GM21786 (cell line): ENCODE measurements at regions not wholly inside any gene's neighbourhood (a gene's known extent, or its start where the extent isn't known, plus 50 kb on each side); places are given as distances from the start of the nearest gene placed in this dataset.

Experiments
- ATAC-seq: cut with Tn5 transposase; IDR thresholded peaks from one replicate; pipeline ENCODE4 v1.9.1; 2021; ENCODE audit not compliant: unreplicated experiment

DNA sequence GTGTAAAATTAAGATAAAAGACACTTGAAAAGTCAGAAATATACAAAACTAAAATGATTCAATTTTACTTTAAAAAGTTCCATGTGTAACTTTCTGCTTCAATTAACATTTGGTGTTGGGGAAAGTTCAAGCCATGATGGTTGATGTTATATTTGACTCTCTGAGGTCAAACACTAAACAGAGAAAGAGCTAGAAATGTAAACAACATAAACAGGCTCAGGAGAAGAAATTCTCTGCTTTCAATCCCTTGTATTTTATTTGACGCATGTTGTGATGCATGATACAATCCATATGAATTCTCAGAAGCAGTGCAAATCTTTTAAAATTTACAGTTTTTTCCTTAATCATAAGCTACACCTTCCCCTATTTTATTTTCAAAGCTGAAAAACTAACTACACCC lies 822.4 kb downstream of the PCDH18 start:
- no peak for ATAC-seq

DNA sequence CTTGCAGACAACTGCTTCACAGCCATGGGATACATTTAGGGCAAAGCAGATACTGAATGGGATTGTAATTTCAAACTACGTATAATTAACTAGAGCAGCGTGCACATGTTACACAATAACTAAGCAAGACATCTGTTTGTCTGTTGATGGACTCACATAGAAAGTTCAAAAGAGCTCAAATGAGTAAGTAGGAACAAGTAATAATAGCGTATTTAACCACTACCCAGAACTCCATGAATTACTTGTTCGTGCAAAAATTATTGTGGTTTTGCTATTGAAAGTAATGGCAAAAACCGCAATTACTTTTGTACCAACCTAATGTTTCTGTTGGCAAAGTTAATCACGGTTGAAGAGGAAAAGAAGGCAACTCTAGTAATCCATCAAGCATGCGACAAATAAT lies 825.4 kb downstream of the PCDH18 start:
- no peak for ATAC-seq

DNA sequence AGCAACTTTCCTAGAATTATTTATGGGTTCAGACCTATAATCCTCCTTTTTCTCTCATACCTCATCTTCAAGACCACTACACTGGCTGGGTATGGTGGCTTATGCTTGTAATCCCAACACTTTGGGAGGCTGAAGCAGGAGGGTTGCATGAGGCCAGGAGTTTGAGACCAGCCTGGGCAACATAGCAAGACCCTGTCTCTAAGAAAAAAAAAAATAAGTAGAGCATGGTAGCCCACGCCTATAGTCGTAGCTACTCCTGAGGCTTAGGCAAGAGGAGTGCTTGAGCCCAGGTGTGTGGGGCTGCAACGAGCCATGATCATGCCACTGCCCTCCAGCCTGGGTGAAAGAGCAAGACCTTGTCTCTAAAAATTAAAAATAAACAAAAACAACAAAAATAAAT lies 832.4 kb downstream of the PCDH18 start:
- no peak for ATAC-seq

DNA sequence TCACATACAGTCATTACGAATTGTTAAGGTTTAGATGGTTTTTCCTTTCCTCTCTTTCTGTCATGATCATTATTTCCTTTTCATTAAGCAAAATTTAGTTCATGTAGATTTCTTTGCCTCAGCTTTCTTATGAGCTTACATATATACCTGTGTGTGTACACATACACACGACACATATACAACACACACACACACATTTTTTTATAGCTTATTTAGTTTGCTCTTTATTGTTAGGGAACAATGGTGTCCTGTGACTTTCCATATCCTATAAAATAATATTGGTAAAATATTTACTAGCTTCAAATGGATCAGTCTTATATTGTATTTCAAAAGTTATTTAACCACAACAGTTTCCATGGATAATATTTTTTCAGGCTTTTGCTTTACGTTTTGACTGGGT lies 840.7 kb downstream of the PCDH18 start:
- no peak for ATAC-seq

DNA sequence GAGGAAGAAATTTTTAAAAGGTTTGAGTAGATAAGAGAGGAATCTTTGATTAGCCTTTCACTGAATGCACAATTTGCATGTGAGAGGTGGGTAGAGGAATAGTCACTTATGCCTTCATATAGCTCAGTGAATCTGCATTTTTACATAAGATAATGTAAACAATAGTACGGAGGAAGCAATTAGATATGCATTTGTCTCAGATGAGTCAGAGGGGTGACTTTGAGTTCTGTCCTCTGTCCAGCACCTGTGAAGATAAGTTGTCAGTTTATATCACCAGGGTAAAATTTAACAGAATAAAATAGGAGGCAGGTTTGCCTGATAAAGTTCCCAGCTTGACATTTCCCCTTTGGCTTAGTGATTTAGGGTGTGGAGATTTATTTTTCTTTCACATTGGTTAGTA lies 841.9 kb downstream of the PCDH18 start:
- ATAC-seq: no peak

DNA sequence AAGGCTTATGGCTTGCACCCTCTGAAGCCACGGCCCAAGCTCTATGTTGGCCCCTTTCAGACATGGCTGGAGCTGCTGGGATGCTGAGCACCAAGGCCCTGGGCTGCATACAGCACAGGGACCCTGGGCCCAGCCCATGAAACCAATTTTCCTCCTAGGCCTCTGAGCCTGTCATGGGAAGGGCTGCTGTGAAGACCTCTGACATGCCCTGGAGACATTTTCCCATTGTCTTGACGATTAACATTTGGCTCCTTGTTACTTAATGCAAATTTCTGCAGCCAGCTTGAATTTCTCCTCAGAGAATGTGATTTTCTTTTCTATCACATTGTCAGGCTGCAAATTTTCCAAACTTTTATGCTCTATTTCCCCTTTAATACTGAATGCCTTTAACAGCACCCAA lies 844.7 kb downstream of the PCDH18 start:
- ATAC-seq: no peak

DNA sequence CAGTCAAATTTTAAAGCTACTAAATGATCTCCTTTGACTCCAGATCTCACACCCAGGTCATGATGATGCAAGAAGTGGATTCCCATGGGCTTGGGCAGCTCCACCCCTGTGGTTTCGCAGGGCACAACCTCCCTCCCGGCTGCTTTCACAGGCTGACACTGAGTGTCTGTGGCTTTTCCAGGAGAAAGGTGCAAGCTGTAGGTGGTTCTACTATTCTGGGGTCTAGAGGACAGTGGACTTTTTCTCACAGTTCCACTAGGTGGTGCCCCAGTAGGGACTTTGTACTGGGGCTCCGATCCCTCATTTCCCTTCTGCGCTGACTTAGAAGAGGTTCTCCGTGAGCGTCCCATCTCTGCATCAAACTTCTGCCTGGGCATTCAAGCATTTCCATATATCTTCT lies 845.2 kb downstream of the PCDH18 start:
- ATAC-seq: no peak

DNA sequence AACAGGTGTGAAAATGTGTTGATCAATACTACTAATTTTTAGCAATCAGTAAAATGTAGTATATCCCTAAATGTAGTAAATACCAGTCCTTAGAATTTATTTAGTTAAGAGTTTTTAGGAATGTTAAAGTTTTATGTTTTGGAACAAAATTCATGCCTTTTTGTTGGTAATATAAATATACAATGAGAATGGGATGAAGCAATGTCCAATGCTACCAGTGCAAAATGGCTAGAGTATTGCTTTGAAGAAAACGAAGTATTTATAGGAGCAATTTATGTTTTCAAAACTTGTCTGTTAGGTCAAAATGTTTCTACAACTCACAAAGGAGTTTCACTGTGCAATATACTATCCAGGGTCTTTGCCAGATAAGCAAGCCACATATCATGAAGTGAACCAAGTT lies 851.5 kb downstream of the PCDH18 start:
- no peak for ATAC-seq

DNA sequence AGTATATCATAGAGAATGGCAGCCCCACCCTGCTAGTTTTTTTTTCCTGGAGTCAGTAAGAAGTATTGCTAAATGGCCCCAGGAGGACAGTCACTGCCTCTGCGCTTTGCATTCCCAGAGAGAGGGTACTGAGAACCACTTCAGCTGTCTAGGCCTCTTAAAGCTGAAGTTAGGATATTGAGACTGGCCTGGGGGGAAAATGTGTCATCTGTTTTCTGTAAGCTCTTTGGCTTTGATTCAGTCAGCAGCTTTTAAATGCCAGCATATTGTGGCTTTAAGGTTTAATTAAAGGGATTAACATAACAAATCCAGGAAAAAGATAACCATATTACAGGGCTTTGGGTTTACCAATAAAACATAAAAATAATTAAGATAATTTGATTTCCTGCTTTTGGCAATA lies 852.0 kb downstream of the PCDH18 start:
- no peak for ATAC-seq

DNA sequence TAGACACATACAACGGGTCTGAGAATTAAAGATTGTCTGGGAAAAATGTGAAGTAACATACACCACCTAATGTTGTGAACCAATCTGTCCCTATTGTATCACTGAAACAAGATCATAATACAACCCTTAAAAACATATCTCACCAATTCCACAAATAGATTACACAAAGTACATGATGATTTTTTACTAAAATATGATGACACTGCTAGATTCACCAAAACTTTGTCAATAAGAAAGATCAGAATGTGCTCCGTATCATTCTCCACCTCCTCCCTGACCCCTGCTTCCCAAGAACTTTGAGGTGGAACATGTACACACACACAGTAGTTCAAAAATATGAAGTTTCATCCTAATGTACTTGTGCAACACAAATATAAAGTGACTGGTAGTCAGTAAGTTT lies 862.0 kb downstream of the PCDH18 start:
- ATAC-seq: no peak

DNA sequence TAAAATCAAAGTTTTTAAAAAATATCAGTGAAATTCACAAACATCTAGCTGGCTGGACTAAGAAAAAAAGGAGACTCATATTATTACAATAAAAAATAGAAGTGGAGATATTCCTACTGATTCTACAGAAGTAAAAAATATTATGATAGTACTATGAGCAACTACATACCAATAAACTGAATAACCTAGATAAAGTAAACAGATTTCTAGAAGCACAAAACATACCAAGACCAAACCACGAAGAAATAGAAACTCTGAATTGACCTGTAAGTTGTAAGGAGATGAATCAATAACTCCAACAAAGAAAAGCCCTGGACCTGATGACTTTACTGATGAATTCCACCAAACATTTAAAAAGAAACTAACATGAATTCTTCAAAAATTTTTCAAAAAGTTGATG lies 867.3 kb downstream of the PCDH18 start:
- no peak for ATAC-seq

DNA sequence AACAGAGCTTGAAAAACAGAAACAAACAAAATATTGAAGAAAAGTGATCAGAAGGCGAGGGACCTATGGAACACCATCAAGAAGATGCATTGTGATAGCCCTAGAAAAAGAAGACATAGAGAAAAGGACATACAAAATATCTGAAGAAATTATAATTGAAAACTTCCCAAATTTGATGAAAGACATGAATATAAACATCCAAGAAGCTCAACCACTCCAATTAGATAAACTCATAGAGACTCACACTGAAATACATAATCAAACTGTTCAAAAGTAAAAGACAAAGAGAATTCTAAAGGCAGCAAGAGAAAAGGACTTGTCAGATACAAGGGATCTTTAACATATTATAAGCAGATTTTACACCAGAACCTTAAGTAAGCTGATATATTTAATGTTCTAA lies 869.8 kb downstream of the PCDH18 start:
- no peak for ATAC-seq

DNA sequence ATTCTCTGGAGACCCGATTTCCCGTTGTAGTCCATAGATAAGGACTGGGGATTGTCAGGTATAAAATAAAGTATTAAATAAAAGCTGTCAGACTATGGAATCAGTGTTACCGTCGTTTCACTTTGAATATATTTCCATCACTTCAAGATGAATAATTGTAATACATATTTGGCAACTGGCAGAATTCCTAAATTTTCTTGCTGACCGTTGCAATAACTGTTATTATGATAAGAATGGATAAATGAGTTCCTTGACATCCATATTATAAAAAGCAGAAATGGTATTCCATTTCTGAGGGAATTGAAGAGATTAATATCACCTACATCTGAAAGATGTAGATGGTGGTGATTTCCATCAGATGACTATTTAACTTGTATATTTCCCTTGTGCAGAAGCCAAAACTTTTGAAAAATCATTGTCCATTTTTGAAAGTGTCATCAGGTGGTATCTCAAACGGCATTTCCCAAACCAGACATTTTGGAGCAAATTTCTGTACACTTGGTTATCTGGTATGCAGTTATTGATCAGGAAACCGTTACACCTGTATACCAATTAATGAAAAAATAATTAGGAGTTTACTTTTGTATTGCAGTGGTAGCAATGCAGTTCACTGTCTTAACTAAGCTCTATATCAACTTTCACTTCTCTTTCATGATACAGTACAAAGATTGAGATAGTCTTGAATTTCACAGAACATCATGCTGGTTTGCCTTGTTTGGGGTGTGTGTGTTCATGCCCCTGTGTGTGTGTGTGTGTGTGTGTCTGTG lies 878.5 kb downstream of the PCDH18 start:
- no peak for ATAC-seq

DNA sequence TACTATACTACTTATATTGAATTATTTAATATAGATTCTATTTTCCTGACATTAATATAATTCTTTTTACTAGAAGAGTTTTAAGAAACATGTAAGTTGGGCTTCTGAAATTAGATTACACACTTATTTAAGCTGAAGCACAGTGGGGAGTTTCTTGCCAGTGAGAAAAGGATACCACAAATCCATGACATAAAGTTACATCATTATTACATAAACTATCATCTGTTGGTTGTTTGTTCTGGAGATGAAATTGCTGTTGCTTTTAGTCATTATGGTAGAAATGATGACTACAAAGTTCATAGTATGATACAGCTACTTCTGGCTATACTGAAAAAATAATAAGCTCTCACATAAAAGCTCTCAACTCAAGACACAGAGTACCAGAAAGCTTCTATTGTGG lies 880.4 kb downstream of the PCDH18 start:
- no peak for ATAC-seq

DNA sequence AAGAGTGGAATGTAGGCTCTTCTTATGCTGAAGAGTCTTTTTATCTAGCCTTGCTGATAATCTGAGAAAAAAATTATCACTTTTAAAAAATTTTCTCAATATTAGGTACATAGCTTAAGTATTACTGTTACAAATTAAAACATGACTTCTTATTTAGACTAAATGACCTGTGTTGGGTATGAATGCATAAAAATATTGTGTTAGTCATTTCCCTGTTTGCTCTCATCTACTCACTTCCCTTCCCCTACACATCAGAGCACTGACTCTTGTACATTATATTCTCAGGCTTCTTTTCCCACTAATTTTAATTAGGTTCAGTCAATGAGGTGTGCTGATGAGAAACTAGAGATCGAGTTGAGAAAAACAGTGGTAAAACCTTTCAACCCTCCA lies 881.0 kb downstream of the PCDH18 start:
- peak; percentile 38 for ATAC-seq

DNA sequence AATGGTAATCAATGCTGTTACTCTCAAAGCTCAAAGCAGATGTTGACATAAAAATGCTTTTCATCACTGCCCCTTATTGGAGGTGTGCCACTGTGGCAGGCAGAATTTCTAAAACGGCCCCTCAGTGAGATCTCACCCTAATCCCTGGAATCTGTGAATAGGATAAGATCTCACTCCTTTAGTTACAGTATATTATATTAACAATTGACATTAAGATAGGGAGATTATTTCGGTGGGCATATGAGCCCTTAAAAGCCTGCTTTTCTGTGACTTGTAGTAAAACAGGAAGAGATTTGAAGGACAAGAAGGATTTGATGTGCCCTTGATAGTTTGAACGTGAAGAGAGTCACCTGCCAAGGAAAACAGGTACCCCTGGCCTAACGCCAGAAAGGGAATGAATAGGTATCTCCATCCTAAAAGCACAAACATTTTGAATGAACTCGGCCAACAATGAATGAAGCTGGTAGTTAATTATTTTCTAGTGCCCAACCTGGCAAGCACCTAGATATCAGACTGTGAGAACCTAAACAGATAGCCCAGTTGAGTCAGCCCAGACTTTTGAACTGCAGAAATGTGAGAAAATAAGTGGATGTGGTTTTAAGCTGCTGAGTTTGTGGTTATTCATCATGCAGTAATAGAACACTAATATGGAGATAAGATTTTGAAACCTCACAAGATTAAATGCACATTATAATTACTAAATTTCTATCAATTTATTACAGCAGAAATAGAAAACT lies 881.6 kb downstream of the PCDH18 start:
- ATAC-seq: peak; percentile 89

DNA sequence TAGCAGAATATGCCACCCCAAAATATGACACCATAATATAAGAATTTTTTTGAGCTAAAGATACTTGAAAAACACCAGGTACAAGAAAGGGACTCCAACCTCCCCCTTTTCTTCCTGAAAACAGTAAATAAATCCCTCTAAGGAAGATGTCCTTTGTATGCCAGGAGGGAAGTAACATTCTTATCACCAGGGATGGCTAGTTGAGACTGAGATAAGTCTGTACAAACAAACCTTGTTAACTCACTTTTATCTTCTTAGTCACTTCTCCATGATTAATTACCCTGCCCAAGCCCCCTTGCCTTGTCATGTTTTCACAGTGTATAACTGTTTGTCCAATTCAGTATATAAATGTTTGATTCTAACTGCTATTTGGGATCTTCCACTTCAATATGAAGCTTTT lies 888.0 kb downstream of the PCDH18 start:
- ATAC-seq: no peak

DNA sequence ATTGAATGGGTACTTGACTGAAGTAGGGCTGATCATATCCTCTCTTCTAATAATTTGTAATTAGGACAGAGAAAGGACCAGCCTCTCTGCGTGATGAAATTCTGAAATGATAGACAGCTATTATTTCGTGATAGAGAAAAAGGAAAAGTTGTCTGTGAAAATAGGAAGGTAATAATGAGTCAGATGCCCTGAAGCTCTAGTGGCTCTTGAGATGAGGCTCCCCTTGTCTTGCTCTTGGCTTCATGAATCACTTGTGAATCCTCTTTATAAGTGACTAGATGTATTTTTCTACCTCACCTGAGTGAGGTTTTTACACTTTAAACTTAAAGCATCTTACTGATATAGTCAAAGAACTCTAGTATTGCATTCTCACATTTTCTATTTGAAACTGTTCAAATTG lies 888.9 kb downstream of the PCDH18 start:
- ATAC-seq: no peak

DNA sequence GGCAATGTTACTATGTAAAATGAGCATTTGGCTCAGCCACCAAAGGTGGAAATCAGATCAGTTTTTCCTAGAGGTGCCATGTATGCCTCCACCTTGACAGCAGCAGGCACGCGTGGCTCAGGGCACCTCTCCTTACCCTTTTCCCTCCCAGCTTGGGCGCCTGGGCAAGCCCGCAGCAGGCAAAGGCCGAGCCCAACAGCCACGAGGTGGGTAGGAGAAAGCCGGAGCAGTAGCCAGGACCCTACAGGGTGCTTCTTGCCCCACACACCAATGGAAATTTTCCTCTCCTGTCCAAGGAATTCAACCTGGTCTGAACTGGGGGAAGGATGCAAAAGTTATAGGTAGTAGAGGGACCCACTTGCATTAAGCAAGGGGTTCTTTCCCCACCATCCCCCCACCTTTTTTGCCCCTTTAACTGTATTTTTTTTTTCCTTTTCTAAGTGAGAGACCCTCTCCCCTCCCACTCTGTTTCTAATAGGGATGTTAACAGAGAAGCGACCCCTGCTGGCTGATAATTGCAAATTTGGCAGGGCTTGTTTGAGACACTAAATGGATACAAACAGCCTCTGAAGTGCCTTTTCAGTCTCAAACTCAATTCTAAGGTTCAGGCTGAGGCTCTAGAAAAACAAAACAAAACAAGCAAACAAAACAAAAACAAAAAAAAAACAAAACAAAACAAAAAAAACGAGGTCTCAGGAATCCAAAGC lies 895.1 kb downstream of the PCDH18 start:
- ATAC-seq: peak; percentile 44

DNA sequence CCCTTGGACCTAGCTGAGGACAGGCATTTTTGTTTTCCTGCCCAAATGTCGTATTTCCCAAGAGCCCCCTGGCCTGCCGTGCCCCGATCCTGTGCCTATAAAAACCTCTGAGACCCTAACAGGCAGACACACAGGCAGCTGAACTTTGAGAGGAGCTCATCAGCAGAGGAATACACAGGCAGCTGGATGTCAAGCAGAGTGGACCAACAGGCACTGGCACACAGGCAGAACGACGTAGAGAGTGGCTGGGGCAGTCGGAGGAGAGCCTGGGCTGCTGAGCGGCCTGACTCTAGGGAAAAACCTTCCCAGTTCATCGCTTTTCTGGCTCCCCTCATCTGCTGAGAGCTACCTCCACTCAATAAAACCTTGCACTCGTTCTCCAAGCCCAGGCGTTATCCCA lies 896.1 kb downstream of the PCDH18 start:
- no peak for ATAC-seq

DNA sequence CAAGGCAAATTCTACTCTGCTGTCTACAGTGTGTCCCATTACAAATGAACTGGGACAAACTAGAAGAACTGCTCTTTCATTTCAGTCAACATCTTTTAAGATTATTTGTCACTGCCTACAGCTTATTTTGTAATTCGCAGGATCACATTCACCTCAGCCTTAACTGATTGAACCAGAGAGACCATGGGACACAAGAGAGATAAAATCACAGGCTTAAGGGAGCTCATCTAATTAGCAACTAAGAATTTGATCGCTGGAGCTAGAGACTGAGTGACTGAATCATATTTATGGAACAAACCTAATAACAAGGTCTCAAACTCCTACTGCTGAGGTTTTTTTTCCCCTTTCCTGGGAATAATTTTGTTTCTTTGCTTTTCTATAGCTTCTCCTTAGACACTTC lies 898.2 kb downstream of the PCDH18 start:
- no peak for ATAC-seq

DNA sequence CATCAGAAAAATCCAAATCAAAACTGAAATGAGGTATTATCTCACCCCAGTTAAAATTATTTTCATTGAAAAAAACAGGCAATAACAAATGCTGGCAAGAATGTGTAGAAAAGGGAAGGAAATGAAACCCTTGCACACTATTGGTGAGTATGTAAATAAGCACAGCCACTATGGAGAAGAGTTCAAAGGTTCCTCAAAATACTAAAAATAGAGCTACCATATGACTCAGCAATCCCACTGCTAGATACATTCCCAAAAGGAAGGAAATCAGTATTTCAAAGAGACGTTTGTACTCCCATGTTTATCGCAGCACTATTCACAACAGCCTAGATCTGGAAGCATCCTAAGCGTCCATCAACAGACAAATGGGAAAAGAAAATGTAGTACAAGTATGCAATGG lies 932.4 kb downstream of the PCDH18 start:
- no peak for ATAC-seq
